ENCODE measurements at regions not wholly inside any gene's neighbourhood (a gene's known extent, or its start where the extent isn't known, plus 50 kb on each side); places are given as distances from the start of the nearest gene placed in this dataset.
"Not testable (repeated sequence)": the region's sequence is repeated elsewhere in the genome, so short reads cannot be mapped to it uniquely, and the experiment has no call there.

GRCh38 chr2:111482987-111483679, 362.4 kb downstream of the BCL2L11 start:
- not testable (repeated sequence) for DNase-seq

DNA sequence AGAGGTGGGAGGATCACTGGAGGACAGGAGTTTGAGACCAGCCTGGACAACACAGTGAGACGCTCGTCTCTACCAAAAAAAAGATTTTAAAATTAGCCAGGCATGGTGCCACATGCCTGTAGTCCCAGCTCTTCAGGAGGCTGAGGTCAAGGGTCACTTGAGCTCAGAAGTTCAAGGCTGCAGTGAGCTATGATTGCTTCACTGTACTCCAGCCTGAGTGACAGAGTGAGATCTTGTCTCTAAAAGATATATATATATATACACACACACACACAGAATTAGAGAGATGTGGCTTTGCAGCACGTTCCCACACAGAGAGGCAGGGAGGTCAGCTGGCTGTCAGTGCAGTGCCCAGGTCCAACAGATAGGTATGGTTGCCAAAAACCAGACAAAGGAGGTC, 363.4 kb downstream of the BCL2L11 start:
- DNase-seq, result not testable (repeated sequence)

DNA sequence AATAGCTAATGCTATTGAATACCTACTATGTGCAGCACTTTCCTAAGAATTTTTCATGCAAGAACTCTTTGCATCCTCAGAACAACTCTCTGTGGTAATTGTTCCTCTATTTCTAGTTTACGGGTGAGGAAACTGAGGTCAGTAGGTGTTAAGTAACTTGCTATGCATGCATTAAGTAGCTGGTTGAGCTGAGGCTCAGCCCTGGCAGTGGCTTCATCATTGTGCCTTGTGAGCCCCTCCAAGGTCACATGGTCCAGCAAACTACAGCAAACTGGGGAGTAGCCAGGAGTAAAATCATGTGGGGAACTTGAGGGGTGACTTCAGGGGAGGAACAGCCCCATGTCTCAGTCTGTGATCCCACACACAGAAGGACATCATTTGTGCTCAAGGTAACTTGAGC, 365.2 kb downstream of the BCL2L11 start:
- DNase-seq, result not testable (repeated sequence)

DNA sequence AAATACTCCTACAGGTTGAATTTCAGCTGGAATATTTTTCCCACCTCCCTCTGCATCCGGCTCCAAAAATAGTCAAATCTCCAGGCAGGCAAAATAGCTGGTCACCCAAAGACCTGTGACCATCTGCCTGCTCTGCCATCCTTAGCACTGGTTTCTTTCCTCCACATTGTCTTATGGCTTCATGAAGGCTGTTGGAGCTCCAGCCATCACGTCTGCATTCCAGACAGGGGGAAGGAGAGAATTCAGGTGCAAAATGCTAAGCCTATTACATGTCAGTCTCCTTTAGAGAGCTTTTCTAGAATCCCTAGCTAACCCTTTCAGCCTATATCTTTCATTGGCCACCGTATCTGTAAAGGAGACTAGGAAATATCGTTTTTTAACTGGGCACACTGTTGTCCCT, 367.7 kb downstream of the BCL2L11 start:
- not testable (repeated sequence) for DNase-seq

GRCh38 chr2:111489460-111489859, 368.7 kb downstream of the BCL2L11 start:
- not testable (repeated sequence) for DNase-seq

GRCh38 chr2:111491181-111491580, 370.5 kb downstream of the BCL2L11 start:
- not testable (repeated sequence) for DNase-seq

GRCh38 chr2:111491614-111492013, 370.9 kb downstream of the BCL2L11 start:
- DNase-seq, result not testable (repeated sequence)

GRCh38 chr2:111492995-111493719, 372.4 kb downstream of the BCL2L11 start:
- DNase-seq, result not testable (repeated sequence)

- peak; percentile 30 for DNase-seq
These were observed 373.0 kb downstream of the BCL2L11 start for GRCh38 chr2:111493720-111494078.

DNA sequence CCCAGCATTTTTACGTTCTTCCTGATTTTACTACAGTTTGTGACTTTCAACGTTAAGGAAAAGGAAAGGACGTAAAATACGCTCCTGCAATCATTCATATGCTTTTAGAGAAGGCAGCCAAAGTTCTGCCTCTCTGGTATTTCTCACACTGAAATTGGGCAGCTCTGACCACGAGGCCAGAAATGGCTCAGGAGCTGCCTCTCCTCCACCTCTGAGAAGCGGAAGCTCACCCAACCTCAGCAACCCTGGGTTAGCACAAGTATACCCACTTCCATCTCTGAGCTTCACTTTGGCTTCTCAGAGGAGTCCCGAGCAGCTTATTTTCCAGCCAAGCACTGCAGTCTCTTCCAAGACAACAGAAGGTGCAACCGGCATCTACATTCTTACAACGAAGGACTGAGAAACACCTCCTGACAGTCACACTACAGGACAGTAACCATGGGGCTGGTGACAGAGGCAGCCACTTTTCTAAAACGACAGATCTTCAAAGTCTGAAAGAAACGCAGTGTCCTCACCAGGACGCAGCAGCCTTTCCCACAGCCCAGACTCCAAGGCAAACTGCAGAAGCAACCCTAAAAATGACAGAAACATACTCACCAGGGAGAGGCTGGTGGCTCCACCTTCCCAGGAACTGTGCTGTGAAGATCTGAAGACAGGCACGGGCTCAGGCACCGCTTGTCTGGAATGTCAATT, 373.7 kb downstream of the BCL2L11 start:
- DNase-seq, result not testable (repeated sequence)

DNA sequence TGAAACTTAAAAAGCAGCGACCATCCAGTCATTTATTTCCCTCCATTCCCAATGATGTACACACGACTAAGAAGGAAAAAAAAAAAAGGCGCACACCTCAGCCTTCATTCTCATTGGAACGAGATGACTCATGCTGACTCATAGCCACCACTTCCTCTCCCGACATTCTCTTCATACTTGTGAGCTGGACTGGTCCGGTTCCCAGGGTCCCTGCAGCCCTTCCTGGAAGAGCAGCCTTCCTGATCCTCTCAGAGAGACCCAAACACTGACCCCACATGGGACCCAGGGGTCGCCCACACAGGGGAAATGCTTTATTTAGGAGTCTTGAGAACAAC, 374.2 kb downstream of the BCL2L11 start:
- DNase-seq, result not testable (repeated sequence)

DNA sequence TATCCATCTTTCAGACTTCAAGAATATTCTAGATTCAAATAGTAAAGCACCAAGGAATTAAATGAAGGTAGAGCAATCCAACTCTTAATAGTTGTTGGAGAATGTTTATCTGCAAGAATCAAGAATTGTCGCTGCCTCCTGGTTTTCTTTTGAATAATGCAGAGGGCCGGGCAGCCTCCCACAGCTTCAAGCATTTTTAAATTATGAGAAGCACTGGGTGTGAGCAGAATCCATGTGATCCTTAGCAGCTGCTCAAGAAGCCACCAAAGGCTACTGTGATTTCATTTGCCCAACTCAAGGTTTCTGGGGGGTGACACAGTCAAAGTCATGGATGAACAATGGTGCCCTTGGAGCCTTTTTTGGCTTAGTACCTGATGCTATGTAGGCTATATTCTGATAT, 374.9 kb downstream of the BCL2L11 start:
- not testable (repeated sequence) for DNase-seq

GRCh38 chr2:111496176-111496575, 375.5 kb downstream of the BCL2L11 start:
- DNase-seq, result not testable (repeated sequence)

DNA sequence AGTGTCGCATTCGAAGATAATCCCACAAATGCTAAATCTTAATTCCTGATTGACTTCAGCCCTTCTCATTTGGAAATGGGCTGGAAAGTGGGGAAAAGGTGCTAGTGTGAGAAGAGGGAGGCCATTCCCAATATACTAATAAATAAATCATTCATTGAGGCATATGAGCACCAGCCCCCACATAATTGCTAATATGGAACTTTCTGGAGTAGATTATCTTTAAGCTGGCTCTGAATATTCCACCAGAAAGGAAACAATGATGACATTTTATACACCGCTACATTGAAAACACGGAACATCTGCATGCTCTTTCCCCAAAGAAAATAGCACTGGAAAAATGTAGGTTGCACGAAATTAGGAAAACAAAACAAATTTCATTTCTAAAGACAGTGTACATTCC, 376.1 kb downstream of the BCL2L11 start:
- not testable (repeated sequence) for DNase-seq

DNA sequence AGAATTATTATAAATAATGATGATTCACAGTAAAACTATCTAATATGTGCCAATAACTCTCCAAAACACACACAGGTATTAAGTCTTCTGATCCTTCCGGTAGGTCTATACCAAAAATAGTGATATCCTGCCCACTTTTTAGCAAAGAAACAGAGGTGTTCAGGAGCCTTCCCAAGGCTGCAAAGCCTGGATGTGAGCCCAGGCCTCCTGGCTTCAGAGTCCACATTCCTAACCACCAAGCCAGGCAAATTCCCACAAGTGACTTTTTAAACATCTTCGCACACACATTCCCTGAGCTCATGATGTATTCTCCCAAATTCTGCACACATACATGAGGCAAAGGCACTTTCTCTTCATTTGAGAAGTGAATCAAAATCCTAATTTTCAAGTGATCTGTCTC, 376.6 kb downstream of the BCL2L11 start:
- DNase-seq, result not testable (repeated sequence)

- DNase-seq, result not testable (repeated sequence)
These were observed 379.9 kb downstream of the BCL2L11 start for GRCh38 chr2:111500536-111501062.

GRCh38 chr2:111503844-111504570, 380.0 kb downstream of the ANAPC1 start:
- DNase-seq, result not testable (repeated sequence)

DNA sequence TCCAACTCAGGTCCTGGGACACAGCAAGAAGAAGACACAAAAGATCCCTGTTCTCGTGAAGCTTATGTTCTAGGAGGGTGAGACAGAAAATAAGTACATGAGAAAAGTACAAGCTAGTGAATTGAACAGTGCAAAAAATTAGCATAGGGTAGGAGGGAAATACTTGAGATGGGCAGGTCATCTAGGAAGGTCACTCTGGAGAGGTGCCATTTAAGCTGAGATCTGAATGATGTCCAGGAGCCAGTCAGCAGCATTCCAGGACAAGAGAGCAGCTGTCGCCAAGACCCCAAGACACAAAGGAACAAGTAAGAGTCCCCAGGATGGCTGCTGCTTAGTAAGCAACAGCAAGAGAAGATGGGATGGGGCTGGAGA, 379.4 kb downstream of the ANAPC1 start:
- DNase-seq, result not testable (repeated sequence)

DNA sequence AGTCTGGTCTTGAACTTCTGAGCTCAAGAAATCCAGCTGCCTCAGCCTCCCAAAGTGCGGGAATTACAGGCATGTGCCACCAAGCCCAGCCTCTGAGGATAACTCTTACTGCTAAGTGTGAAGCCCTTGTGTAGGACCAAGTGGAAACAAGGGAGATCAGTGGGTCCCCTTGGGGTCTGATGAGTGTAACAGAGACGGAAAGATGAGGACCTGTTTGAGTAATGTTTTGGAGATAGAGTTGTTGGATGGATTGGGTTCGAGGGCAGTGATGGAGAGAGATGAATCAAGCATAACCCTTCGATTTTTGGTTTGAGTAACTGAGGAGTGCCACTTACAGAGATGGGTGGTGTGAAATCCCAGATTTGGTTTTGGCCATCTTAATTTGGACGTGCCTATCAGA, 378.7 kb downstream of the ANAPC1 start:
- DNase-seq, result not testable (repeated sequence)

DNA sequence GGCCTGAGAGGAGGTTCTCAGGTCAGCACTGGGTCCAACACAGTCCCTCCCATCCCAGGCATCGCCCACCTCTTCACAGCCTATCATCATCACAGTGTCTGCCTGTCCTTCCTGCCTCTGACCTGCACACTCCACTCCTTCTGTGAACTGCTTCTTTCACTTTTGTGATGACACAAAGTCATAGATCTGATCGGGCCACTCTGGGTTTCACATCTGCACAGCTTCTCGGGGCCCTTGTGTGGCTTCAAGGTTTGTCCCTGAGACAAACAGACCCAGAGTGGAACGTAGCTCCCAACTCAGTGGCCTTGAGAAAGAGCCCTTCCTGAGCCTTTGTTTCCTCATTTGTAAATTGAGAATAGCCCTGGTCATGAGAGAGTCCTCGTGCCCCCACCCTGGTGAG, 377.1 kb downstream of the ANAPC1 start:
- not testable (repeated sequence) for DNase-seq

GRCh38 chr2:111509225-111509869, 374.6 kb downstream of the ANAPC1 start:
- not testable (repeated sequence) for DNase-seq

- not testable (repeated sequence) for DNase-seq
These were observed 373.6 kb downstream of the ANAPC1 start for GRCh38 chr2:111510384-111510783.

Measured in activated T-cell treated with anti-CD3 and anti-CD28 coated beads, Interleukin-2, amount 50 U/mL, for 1 hour (primary cell).